CD4-positive, alpha-beta T cell (primary cell): ENCODE measurements at regions not wholly inside any gene's neighbourhood (a gene's known extent, or its start where the extent isn't known, plus 50 kb on each side); places are given as distances from the start of the nearest gene placed in this dataset.

Experiments used
- ATAC-seq: fragments of 200-7000 bp; cut with Tn5 transposase; one replicate; pipeline ENCODE4 v1.10.0; 2022; ENCODE audit warnings: mild to moderate bottlenecking; ENCODE audit not compliant: poor library complexity
- CTCF ChIA-PET: fragments of 350-600 bp; sonication (Branson Sonifier 250); formaldehyde crosslinking; loops from one replicate; lab custom pipeline; 2021; ENCODE audit warnings: antibody characterized with exemption, inconsistent platforms; lab: Charles Lee
- POLR2A ChIA-PET: fragments of 350-600 bp; sonication (Branson Sonifier 250); formaldehyde crosslinking; loops from one replicate; lab custom pipeline; 2021; ENCODE audit warnings: antibody characterized with exemption, inconsistent platforms; lab: Charles Lee
- DNase-seq, 14 experiments: peaks; one replicate each; pipeline ENCODE4 v3.0.0-alpha.2; 2013 to 2020; ENCODE audit warnings: mixed read lengths in 2 of 14
- H3K27ac ChIP-seq, 2 donors: one replicate each; pipeline versions ENCODE4 v1.5.1 to v1.7.0; 2013; ENCODE audit warnings: low read length in 2 of 2, low read depth in 1 of 2, mild to moderate bottlenecking in 1 of 2
- H3K27me3 ChIP-seq, 2 experiments: 1 replicate in 1 of 2; 2 replicates in 1 of 2; pipeline versions ENCODE4 v1.6.1 to v1.7.0; 2013; ENCODE audit warnings: low read length in 2 of 2, control low read depth in 1 of 2, mild to moderate bottlenecking in 1 of 2, moderate library complexity in 1 of 2; ENCODE audit not compliant: insufficient read depth in 2 of 2, control insufficient read depth in 1 of 2
- H3K36me3 ChIP-seq: one replicate; pipeline ENCODE4 v1.6.1; 2013; ENCODE audit warnings: low read length, control low read depth; ENCODE audit not compliant: insufficient read depth
- H3K4me1 ChIP-seq: one replicate; pipeline ENCODE4 v1.6.1; 2013; ENCODE audit warnings: low read length, control low read depth; ENCODE audit not compliant: insufficient read depth
- H3K4me3 ChIP-seq: one replicate; pipeline ENCODE4 v1.5.1; 2013; ENCODE audit warnings: mild to moderate bottlenecking, low read length, moderate library complexity
- H3K9me3 ChIP-seq, 2 experiments: 1 replicate in 1 of 2; 2 replicates in 1 of 2; pipeline versions ENCODE4 v1.6.1 to v1.7.0; 2013; ENCODE audit warnings: low read length in 2 of 2, mild to moderate bottlenecking in 2 of 2, control low read depth in 1 of 2, moderate library complexity in 1 of 2; ENCODE audit not compliant: control insufficient read depth in 1 of 2, insufficient read depth in 1 of 2
- H3K27ac Mint-ChIP-seq: one replicate; pipeline ENCODE4 v1.8.0; 2020; ENCODE audit warnings: mixed read lengths
- H3K27me3 Mint-ChIP-seq: one replicate; pipeline ENCODE4 v1.8.0; 2021; ENCODE audit warnings: mixed read lengths
- H3K36me3 Mint-ChIP-seq: one replicate; pipeline ENCODE4 v1.8.0; 2021; ENCODE audit warnings: low read depth, mixed read lengths
- H3K4me1 Mint-ChIP-seq: one replicate; pipeline ENCODE4 v1.8.0; 2021; ENCODE audit warnings: low read depth, mixed read lengths
- H3K4me3 Mint-ChIP-seq: one replicate; pipeline ENCODE4 v1.8.0; 2020; ENCODE audit warnings: mild to moderate bottlenecking, mixed read lengths
- H3K9me3 Mint-ChIP-seq: one replicate; pipeline ENCODE4 v1.8.0; 2020; ENCODE audit warnings: mixed read lengths
- intact Hi-C, 2 experiments: fragments of 100-400 bp; cut with DNase I in 1 of 2; cut with micrococcal nuclease in 1 of 2; formaldehyde crosslinking; loops; one replicate each; pipeline versions ENCODE4 v1.15.1 to v1.9.0; 2023 to 2025; cut with DNase I, micrococcal nuclease
- TF ChIP-seq, protein P1 (sequence below): fragments of 200-600 bp; IDR thresholded peaks from one replicate; pipeline ENCODE4 v1.8.0; 2022; ENCODE audit warnings: antibody characterized with exemption, mild to moderate bottlenecking

- TF ChIP-seq, protein P1, sequence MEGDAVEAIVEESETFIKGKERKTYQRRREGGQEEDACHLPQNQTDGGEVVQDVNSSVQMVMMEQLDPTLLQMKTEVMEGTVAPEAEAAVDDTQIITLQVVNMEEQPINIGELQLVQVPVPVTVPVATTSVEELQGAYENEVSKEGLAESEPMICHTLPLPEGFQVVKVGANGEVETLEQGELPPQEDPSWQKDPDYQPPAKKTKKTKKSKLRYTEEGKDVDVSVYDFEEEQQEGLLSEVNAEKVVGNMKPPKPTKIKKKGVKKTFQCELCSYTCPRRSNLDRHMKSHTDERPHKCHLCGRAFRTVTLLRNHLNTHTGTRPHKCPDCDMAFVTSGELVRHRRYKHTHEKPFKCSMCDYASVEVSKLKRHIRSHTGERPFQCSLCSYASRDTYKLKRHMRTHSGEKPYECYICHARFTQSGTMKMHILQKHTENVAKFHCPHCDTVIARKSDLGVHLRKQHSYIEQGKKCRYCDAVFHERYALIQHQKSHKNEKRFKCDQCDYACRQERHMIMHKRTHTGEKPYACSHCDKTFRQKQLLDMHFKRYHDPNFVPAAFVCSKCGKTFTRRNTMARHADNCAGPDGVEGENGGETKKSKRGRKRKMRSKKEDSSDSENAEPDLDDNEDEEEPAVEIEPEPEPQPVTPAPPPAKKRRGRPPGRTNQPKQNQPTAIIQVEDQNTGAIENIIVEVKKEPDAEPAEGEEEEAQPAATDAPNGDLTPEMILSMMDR: no peak
- H3K9me3 Mint-ChIP-seq: peaks cover 11% of the 10 kb centered on the region
- Histone ChIP-seq H3K4me3 (no peak overlapping the region), H3K27me3 (no peaks in the 10 kb centered on the region), H3K36me3 (no peaks in the 10 kb centered on the region), H3K4me1 (no peaks in the 10 kb centered on the region), H3K9me3 (no peaks in the 10 kb centered on the region), H3K27ac (no peak overlapping the region)
- H3K27ac Mint-ChIP-seq: no peak overlapping the region
- DNase-seq (no peak), ATAC-seq (no peak)
- H3K36me3 Mint-ChIP-seq: no peaks in the 10 kb centered on the region
- H3K27me3 Mint-ChIP-seq: no peaks in the 10 kb centered on the region
- ChIA-PET POLR2A (no interaction called here), CTCF (no interaction called here)
- H3K4me1 Mint-ChIP-seq: no peaks in the 10 kb centered on the region
- H3K4me3 Mint-ChIP-seq: no peak overlapping the region
- intact Hi-C loops: no loop called here
Measured at GRCh38 chr4:66197451-66197850, 527.2 kb upstream of the EPHA5 start.

- Histone ChIP-seq H3K4me3 (no peak overlapping the region), H3K27me3 (no peaks in the 10 kb centered on the region), H3K27ac (no peak overlapping the region), H3K36me3 (no peaks in the 10 kb centered on the region), H3K9me3 (no peaks in the 10 kb centered on the region), H3K4me1 (no peaks in the 10 kb centered on the region)
- DNase-seq (no peak), ATAC-seq (no peak)
- Mint-ChIP-seq H3K4me3 (no peak overlapping the region), H3K9me3 (peaks cover 13% of the 10 kb centered on the region), H3K27me3 (no peaks in the 10 kb centered on the region), H3K4me1 (no peaks in the 10 kb centered on the region), H3K36me3 (no peaks in the 10 kb centered on the region), H3K27ac (no peak overlapping the region)
- intact Hi-C loops: no loop called here
- CTCF ChIA-PET: no interaction called here
- TF ChIP-seq, protein P1: no peak
- POLR2A ChIA-PET: no interaction called here
Measured at GRCh38 chr4:66193487-66193886, 523.2 kb upstream of the EPHA5 start.

DNA sequence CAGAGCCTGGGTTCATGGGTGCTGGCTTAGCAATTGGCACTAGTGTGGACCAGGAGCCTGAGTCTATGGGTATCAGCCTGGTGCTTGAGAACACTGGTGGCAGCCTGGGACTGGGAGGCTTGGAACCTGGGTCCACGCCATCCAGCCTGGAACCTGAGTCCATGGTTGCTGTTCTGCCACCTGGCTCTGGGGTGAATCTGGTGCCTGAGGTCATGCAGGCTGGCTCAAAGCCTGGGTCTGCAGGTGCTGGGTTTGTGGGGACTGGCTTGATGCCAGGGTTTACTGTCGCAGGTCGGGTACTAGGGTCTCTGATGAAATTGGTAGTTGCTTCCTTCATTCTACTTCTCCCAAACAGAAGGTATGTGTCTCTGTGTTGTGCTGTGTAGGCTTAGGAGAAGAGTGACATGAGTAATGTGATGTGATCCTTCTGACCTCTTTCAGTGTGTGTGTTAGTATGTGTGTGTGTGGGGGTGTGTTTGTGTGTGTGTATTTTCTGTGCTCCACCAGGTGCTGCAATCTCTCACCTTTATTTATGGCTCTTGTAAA, 517.0 kb upstream of the EPHA5 start:
- ATAC-seq (no peak), DNase-seq (no peak)
- no peaks in the 10 kb centered on the region for H3K27me3 Mint-ChIP-seq
- H3K4me1 Mint-ChIP-seq: no peaks in the 10 kb centered on the region
- no peak overlapping the region for H3K4me3 Mint-ChIP-seq
- ChIA-PET CTCF (no interaction called here), POLR2A (no interaction called here)
- H3K27ac Mint-ChIP-seq: no peak overlapping the region
- no peaks in the 10 kb centered on the region for H3K36me3 Mint-ChIP-seq
- H3K4me3 ChIP-seq: no peak overlapping the region
- no peaks in the 10 kb centered on the region for H3K4me1 ChIP-seq
- no peaks in the 10 kb centered on the region for H3K36me3 ChIP-seq
- no peak overlapping the region for H3K27ac ChIP-seq
- H3K9me3 ChIP-seq: peaks cover 0 to 6% of the 10 kb centered on the region in 2 experiments
- no peaks in the 10 kb centered on the region for H3K27me3 ChIP-seq
- intact Hi-C loops: no loop called here
- peaks cover 11% of the 10 kb centered on the region for H3K9me3 Mint-ChIP-seq
- TF ChIP-seq, protein P1: no peak
